NCI-H1092 (cell line): ENCODE measurements at regions not wholly inside any gene's neighbourhood (a gene's known extent, or its start where the extent isn't known, plus 50 kb on each side); places are given as distances from the start of the nearest gene placed in this dataset.
"Not testable (repeated sequence)": the region's sequence is repeated elsewhere in the genome, so short reads cannot be mapped to it uniquely, and the experiment has no call there.

Source experiments
- DNase-seq: peaks from one replicate; lab custom pipeline; 2025; lab: John Stamatoyannopoulos, UW

DNA sequence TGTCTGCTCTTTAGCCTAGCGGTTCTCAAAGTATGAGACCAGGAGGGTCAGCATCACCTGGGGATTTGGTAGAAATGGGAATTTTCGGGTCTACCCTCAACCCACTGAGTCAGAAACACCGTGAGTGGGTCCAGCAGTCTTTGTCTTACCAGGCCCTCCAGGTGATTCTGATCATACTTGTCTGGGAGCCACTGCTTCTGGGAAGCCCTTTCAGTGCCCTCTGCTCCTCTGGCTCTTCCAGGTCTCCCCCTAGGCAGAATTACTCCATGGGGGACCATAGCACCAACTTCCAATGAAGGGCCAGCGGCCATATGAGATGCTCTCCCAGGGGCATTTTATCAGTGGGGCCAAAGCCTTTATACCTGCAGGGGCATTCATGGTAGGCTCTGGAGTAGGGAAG lies 81.0 kb upstream of the ETV3 start:
- DNase-seq = no peak

- DNase-seq = no peak
These were observed 80.5 kb upstream of the ETV3 start for GRCh38 chr1:157218671-157219070.

GRCh38 chr1:157217486-157217885 lies 79.3 kb upstream of the ETV3 start:
- no peak for DNase-seq

DNA sequence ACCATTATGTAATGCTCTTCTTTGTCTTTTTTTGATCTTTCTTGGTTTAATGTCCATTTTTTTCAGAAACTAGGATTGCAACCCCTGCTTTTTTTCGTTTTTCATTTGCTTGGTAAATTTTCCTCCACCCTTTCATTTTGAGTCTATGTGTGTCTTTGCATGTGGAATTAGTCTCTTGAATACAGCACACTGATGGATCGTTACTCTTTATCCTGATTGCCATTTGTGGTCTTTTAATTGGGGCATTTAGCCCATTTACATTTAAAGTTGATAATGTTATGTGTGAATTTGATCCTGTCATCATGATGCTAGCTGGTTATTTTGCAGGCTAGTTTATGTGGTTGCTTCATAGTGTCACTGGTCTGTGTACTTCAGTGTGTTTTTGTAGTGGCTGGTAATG lies 75.6 kb upstream of the ETV3 start:
- no peak for DNase-seq

DNA sequence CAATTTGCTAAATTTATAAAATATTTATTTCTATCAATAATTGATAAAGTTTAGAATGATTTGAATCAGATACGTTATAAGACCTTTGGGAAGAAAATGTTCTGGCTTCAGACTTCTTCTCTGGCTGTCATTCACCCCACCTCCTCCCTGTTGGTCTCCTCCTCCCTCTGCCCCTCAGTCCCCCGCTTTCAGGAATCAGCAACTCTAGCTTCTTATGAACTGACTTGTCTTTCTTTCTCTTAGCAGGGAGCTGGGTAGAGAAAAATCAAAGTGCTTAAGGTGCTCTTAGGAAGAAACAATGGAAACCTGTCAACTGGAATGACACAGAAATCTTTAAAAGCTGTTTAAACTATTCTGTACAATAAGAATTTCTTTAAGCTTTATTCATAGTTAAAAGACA lies 71.3 kb upstream of the ETV3 start:
- no peak for DNase-seq

- DNase-seq = not testable (repeated sequence)
These were observed 67.8 kb upstream of the ETV3 start for GRCh38 chr1:157205982-157206381.

DNA sequence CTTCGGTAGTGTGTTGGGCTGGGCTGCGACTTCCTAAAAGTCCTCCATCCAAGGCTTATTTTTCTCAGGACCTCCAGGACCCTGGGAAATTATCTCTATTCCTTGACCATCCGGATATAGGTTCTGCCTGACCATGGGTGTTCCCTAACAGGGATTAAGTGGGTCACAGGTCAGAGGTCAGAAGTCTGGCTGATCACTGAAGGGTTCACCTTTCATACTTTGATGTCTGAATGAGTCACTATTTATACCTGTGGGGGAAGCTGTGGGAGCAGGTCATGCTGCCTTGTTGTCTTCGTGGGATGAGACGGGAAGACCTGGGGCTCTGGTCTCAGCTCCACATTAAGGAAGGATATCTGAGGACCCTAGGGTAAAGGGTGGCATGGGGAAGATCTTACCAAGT lies 65.0 kb upstream of the ETV3 start:
- DNase-seq = no peak

- DNase-seq = no peak
These were observed 64.1 kb upstream of the ETV3 start for GRCh38 chr1:157202331-157202730.

GRCh38 chr1:157201767-157202166 lies 63.6 kb upstream of the ETV3 start:
- DNase-seq = no peak

DNA sequence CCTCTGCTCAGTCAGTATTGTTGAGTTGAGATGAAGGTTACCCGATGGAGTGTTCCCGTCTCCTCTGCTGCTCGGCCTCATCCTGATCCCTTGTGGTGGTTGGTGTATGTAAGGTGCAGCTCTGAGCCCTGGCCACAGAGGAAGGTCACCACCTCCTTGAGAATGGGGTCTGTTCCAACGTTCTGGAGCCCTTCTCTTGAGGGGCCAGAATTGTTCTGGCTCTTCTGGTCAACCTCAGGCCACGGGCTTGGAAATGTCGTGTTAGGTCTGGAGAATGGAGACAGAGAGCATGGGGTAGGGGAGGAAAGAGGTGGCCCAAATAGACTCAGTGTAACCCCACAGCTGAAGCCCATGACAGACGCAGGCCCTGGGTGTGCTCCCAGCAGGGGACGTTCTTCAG lies 62.3 kb upstream of the ETV3 start:
- no peak for DNase-seq

- DNase-seq = no peak
These were observed 61.2 kb upstream of the ETV3 start for GRCh38 chr1:157199421-157199755.

DNA sequence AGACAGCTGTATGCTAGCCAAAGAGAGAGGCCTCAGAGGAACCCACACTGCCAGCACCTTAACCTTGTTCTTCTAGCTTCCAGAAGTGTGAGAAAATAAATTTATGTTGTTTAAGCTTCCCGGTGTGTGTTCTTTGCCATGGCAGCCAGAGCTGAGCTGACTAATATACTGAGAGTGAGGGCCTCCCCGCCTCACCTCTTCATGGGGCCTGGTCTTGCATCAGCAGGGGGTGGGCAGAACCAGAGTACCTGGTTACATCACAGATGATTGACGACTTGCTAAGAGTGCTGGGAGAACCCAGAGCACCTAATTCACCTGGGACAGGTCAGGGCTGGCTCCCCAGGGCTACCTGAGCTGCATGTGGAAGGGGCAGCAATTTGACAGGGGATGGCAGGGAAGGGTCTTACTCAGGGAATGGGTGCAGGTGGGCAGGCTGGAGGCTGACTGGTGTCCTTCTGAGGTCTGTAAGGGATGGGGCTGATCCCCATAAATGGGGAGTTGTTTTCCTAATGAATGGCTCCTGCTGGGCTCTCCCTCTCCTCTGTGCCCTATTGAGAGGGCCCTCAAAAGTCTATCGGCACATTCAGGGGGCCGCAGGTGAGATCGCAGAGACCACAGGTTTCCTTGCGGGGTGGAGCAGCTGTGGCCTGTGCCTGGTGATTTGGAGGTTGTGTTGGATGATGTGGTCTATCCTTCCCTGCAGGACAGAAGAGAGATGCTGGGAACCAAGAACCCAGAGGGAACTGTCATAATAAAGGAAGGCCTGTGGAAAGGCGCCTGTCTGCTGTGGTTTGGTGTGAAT lies 60.6 kb upstream of the ETV3 start:
- DNase-seq = no peak

DNA sequence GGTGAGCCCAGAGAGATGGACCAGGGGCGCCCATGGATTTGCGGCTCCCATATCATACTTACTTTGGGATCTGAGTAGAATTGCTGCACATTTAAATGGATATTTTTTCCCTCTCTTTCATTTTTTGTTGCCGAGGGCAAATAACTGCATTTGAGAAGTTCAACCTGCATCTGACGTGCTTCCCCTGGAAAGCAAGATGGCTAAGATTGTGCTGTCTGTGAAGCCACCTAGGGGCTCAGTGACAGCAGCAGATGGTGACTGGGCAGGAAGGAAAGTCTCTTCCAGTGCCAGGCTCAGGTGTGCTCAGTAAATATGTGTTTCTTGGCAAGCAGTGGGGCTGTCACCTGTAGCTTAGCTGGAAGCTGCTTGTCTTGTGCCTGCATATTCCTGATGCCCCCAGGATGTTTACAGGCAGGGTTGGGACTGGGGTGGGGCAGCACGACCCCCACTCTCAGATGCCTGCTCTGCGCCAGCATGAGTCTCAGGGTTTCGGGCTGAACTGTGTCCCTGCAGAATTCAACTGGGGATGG lies 59.8 kb upstream of the ETV3 start:
- DNase-seq = no peak

GRCh38 chr1:157196670-157197456 lies 58.7 kb upstream of the ETV3 start:
- DNase-seq = not testable (repeated sequence)

DNA sequence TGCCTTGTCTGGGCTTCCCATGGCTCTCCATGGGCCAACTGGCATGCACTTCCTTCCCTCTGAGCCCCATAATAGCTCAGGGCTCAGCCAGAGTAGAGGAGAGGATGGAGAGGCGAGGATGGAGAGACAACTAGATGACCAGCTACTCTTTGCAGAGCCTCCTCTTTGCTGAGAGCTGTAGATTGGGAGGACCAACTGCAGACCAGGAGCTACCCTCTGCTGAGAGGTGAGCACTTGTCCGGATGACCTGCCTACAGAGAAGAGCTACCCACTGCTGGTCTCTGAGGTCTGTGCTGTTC lies 58.0 kb upstream of the ETV3 start:
- DNase-seq = no peak

DNA sequence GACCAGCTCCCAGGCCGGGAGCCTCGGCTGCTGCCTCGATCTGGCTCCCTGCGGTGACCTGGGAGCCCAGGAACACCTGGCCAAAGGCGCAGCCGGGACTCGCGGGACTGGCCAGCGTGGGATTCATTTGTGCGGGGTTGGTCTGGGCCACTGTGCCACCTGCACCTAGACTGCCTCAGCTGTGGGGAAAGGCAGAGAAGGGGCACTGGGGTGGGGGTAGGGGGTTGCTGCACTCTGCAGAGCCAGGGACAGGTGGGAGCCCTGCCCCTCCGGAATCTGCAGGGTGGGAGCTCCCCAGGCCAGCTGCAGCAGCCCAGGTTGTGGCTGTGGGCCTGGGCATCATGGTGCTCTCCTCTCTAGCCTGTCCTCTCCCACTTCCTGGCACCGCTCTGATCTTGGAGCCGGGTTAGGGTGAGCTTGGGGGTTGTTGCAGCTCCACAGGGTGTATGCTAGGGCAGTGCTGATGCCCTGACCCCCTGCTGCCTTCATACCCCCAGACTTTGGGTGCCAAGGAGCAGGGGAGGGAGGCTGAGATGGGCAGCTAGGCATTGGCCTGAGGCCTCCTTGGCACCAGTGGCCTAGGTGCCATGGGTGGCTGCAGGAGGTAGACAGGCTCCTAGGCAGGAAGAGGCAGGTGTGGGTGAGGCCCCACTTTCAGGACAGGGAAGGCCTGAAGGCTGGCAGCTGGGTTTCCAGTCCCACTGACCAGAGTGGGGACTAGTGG lies 57.5 kb upstream of the ETV3 start:
- no peak for DNase-seq

DNA sequence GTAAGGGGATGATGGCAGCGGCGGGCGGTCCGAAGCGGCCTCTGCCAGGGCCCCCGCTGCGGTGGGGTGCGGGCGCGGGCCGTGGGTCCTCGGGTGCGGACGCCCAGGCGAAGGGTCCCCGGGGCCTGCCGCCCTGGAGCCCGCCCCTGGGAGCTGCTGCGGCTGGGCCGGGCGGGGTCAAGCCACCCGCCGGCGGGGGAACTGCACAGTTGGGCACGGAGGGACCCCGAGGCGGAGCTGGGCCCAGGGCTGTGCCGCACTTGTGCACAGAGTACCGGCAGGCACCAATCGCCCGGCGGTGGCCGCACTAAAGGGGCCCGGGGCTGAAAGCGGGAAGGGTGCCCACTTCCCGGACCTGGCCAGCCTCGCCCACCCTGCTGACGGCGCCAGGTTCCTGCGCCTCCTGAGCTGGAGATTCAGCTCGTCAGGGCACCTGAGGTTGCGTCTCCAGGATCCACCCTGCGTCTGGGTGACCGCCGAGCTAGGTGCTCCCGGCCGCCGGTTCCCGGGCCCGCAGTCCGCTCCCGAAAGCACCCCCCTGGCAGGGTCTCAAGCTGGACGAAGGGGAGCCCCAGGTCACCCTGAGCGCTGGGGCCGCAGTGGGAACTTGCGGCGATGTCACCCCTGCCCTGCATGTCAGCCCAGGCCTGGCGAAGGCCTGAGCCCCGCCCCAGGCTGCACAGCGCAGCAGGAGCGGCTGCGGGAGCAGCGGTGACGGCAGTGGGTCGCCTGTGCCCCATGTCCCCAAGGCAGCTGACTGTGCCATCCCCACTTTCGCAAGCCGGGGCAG lies 56.7 kb upstream of the ETV3 start:
- no peak for DNase-seq

DNA sequence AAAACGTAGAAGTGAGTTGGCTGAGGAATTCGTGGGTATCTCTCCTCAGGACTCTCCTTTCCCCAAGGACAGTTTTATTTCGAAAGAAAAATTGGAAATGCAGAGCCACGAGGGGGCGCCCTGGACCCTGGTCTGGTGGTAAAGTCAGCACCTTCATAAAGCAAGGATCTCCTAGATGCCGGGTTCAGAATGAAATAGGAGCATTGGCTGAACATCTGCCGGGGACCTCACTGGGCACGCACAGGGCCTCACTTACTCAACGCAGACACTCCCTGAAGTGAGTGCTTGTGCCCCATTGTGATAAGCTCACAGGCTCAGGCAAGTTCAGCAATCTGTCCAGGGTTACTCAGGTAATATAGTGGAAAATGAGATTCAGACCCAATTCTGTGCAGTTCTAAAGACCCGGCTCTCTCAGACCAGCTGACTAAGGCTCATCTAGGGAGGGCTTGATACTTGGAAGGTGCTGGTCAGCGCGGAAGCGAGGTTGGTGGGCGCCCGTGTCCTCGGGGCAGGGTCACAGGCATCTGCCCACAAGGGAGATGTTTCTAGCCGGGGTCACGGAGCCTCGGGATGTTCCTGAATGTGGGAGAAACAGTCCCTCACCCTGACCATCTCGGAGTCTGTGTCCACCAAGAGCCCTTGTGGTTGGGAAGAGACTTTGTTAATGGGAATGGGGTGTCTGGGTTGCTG lies 55.7 kb upstream of the ETV3 start:
- DNase-seq = peak; percentile 35

- DNase-seq = no peak
These were observed 55.0 kb upstream of the ETV3 start for GRCh38 chr1:157193219-157193618.

DNA sequence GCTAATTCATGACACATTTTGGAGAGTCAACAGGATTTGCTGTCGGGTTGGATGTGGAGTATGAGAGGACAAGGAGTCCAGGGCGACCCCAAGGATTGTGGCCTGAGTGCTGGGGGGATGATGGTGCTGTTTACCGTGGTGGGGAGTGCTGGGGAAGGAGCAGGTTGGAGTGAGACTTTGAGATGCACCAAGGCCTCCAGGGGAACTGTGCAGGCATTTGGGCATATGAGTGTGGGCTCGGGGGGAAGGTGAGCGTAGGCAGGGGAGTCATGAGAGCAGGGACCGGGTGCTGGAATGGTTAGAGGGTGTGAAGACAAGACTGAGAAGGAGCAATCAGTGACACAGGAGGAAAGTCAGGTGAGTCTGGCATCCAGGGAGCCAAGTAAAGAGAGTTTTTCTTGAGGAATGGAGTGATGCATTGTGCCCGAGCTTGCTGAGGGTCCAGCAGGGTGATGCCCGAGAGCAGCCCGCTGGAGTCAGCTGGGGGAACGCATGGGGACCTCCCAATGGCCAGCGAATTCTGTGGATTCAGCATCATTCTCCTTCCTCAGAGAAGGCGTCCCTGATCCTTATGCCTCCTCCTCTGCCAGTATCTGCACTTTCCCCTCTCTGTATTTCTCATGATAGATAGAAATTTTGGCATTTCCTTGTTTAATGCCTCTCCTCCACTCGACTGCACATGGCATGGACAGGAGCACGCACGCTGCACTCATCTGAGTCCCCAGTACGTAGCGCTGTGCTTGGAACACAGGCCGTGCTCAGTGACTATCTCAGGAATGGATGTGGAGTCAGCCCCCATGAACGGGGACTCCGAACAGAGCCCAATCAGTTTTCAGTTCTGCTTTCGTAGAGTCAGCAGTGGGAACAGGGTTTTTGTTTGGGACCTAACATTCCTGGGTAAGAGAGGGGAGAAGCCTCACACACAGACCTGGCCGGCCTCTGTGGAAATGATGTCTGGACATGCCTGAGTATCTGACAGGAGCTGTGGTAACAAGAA lies 52.1 kb upstream of the ETV3 start:
- DNase-seq = no peak
